DMS79 (cell line): ENCODE measurements at regions not wholly inside any gene's neighbourhood (a gene's known extent, or its start where the extent isn't known, plus 50 kb on each side); places are given as distances from the start of the nearest gene placed in this dataset.
"Not testable (repeated sequence)": the region's sequence is repeated elsewhere in the genome, so short reads cannot be mapped to it uniquely, and the experiment has no call there.

ENCODE experiments used
- DNase-seq: peaks from one replicate; lab custom pipeline; 2025; lab: John Stamatoyannopoulos, UW

- DNase-seq = peak; percentile 76
Measured at GRCh38 chr7:17558558-17559332, 260.3 kb downstream of the AHR start.

GRCh38 chr7:17559388-17559787 lies 260.9 kb downstream of the AHR start:
- peak; percentile 49 for DNase-seq

GRCh38 chr7:17560516-17560915 lies 262.1 kb downstream of the AHR start:
- DNase-seq = no peak

- peak; percentile 5 for DNase-seq
Measured at GRCh38 chr7:17560966-17561365, 262.5 kb downstream of the AHR start.

GRCh38 chr7:17564678-17565212 lies 266.3 kb downstream of the AHR start:
- DNase-seq = no peak

- no peak for DNase-seq
Measured at GRCh38 chr7:17580141-17580540, 281.7 kb downstream of the AHR start.

GRCh38 chr7:17580856-17581255 lies 282.4 kb downstream of the AHR start:
- DNase-seq = no peak

GRCh38 chr7:17581301-17581700 lies 282.8 kb downstream of the AHR start:
- DNase-seq = no peak

- not testable (repeated sequence) for DNase-seq
Measured at GRCh38 chr7:17582696-17583095, 284.2 kb downstream of the AHR start.

- DNase-seq = no peak
Measured at GRCh38 chr7:17583786-17584185, 285.3 kb downstream of the AHR start.

- DNase-seq = no peak
Measured at GRCh38 chr7:17584822-17585221, 286.4 kb downstream of the AHR start.

- no peak for DNase-seq
Measured at GRCh38 chr7:17586711-17587110, 288.3 kb downstream of the AHR start.

GRCh38 chr7:17588730-17589129 lies 290.3 kb downstream of the AHR start:
- no peak for DNase-seq

GRCh38 chr7:17589671-17590070 lies 291.2 kb downstream of the AHR start:
- DNase-seq = no peak

GRCh38 chr7:17590221-17590620 lies 291.8 kb downstream of the AHR start:
- no peak for DNase-seq

- DNase-seq = no peak
Measured at GRCh38 chr7:17593819-17594419, 295.5 kb downstream of the AHR start.

GRCh38 chr7:17595546-17595945 lies 297.1 kb downstream of the AHR start:
- DNase-seq = no peak

- no peak for DNase-seq
Measured at GRCh38 chr7:17598305-17598704, 299.9 kb downstream of the AHR start.

GRCh38 chr7:17598846-17599245 lies 300.4 kb downstream of the AHR start:
- DNase-seq = no peak

GRCh38 chr7:17599733-17600339 lies 301.4 kb downstream of the AHR start:
- DNase-seq = no peak

- no peak for DNase-seq
Measured at GRCh38 chr7:17600340-17600752, 301.9 kb downstream of the AHR start.

GRCh38 chr7:17601921-17602320 lies 303.5 kb downstream of the AHR start:
- no peak for DNase-seq
